HCT116 (cell line): ENCODE measurements at regions not wholly inside any gene's neighbourhood (a gene's known extent, or its start where the extent isn't known, plus 50 kb on each side); places are given as distances from the start of the nearest gene placed in this dataset.

Experiments
- ATAC-seq: fragments of 200-7000 bp; cut with Tn5 transposase; 2 replicates; pipeline ENCODE4 v1.9.1; 2020; ENCODE audit warnings: mild to moderate bottlenecking, moderate library complexity
- BruUV-seq: library from RNA; stranded (reverse); fragments of 400-500 nt; replicated peaks from 2 replicates; lab custom pipeline; 2021; lab: Mats Ljungman, UMichigan
- CTCF ChIA-PET: fragments of 300-600 bp; sonication (Branson Sonifier 250); formaldehyde crosslinking; loops from one replicate; lab custom pipeline; 2021; ENCODE audit warnings: antibody characterized with exemption; lab: Charles Lee
- POLR2A ChIA-PET: fragments of 300-600, 350-600 bp; sonication (Branson Sonifier 250); formaldehyde crosslinking; loops from one replicate; lab custom pipeline; 2021; ENCODE audit warnings: antibody characterized with exemption; lab: Charles Lee
- RAD21 ChIA-PET, 2 experiments: fragments of 300-600 bp; sonication (Branson Sonifier 250); formaldehyde crosslinking; loops; one replicate each; lab custom pipeline; 2023; ENCODE audit warnings: low total read pairs in 2 of 2; ENCODE audit not compliant: uncharacterized antibody in 2 of 2, unreplicated experiment in 2 of 2, low non-redundant PET in 1 of 2; lab: Charles Lee
- DNase-seq: peaks from one replicate; pipeline ENCODE4 v3.0.0-alpha.2; 2010; ENCODE audit warnings: low read depth, low spot score
- H2AFZ ChIP-seq: fragments of 200-600 bp; shearing (Covaris generic), sonication (generic); 2 replicates; pipeline ENCODE4 v1.6.1; 2017; ENCODE audit warnings: low read depth, mixed run types, mixed read lengths, antibody characterized with exemption, low read length; ENCODE audit not compliant: poor library complexity, severe bottlenecking
- H3K27ac ChIP-seq: 2 replicates; pipeline ENCODE4 v1.5.1; 2012; ENCODE audit warnings: low read depth, low read length
- H3K27me3 ChIP-seq: fragments of 200-600 bp; sonication (generic); 2 replicates; pipeline ENCODE4 v1.6.1; 2016; ENCODE audit warnings: mixed run types, low read length, mixed read lengths; ENCODE audit not compliant: insufficient read depth
- H3K36me3 ChIP-seq, 2 experiments: fragments of 200-500 bp in 1 of 2; fragments of 200-600 bp in 1 of 2; sonication (Bioruptor generic) in 1 of 2; sonication (generic) in 1 of 2; 2 replicates each; pipeline versions ENCODE4 v1.5.1 to v1.6.1; 2014 to 2016; ENCODE audit warnings: low read length in 2 of 2, inconsistent platforms in 1 of 2, mixed read lengths in 1 of 2, mixed run types in 1 of 2; ENCODE audit not compliant: insufficient read depth in 2 of 2, control insufficient read depth in 1 of 2
- H3K4me1 ChIP-seq, 2 experiments: fragments of 200-600 bp in 1 of 2; sonication (generic) in 1 of 2; 2 replicates each; pipeline versions ENCODE4 v1.5.1 to v1.6.1; 2012 to 2017; ENCODE audit warnings: low read length in 2 of 2, inconsistent platforms in 1 of 2, mild to moderate bottlenecking in 1 of 2, mixed read lengths in 1 of 2, mixed run types in 1 of 2, moderate library complexity in 1 of 2; ENCODE audit not compliant: insufficient read depth in 2 of 2, control insufficient read depth in 1 of 2
- H3K4me2 ChIP-seq: fragments of 200-600 bp; sonication (generic); 2 replicates; pipeline ENCODE4 v1.6.1; 2017; ENCODE audit warnings: mixed run types, low read length, mixed read lengths
- H3K4me3 ChIP-seq, 2 experiments: fragments of 200-600 bp in 1 of 2; sonication (generic) in 1 of 2; replicated peaks in 1 of 2; 2 replicates each; pipeline ENCODE4 v1.5.1; 2011 to 2016; ENCODE audit warnings: low read length in 2 of 2, control low read depth in 1 of 2, low read depth in 1 of 2, mild to moderate bottlenecking in 1 of 2, mixed read lengths in 1 of 2, mixed run types in 1 of 2
- H3K79me2 ChIP-seq: fragments of 200-600 bp; sonication (generic); 2 replicates; pipeline ENCODE4 v1.6.1; 2017; ENCODE audit warnings: mild to moderate bottlenecking, mixed run types, low read length, moderate library complexity, mixed read lengths; ENCODE audit not compliant: insufficient read depth
- H3K9ac ChIP-seq: fragments of 200-600 bp; sonication (generic); 2 replicates; pipeline ENCODE4 v1.6.1; 2016; ENCODE audit warnings: low read length, mixed read lengths
- H3K9me2 ChIP-seq: fragments of 200-600 bp; sonication (generic), shearing (Covaris generic); 2 replicates; pipeline ENCODE4 v1.6.1; 2017; ENCODE audit warnings: mixed run types, mild to moderate bottlenecking, moderate library complexity; ENCODE audit not compliant: insufficient read depth
- H3K9me3 ChIP-seq, 2 experiments: fragments of 200-500 bp in 1 of 2; fragments of 200-600 bp in 1 of 2; sonication (Bioruptor generic) in 1 of 2; sonication (generic) in 1 of 2; 2 replicates each; pipeline ENCODE4 v1.6.1; 2014 to 2017; ENCODE audit warnings: low read length in 2 of 2, mixed read lengths in 2 of 2, inconsistent platforms in 1 of 2, low read depth in 1 of 2, mild to moderate bottlenecking in 1 of 2, mixed run types in 1 of 2, moderate library complexity in 1 of 2; ENCODE audit not compliant: control insufficient read depth in 1 of 2, insufficient read depth in 1 of 2
- H4K20me1 ChIP-seq: fragments of 200-600 bp; sonication (generic), shearing (Covaris generic); 2 replicates; pipeline ENCODE4 v1.6.1; 2017; ENCODE audit warnings: mixed run types, mild to moderate bottlenecking, moderate library complexity; ENCODE audit not compliant: insufficient read depth
- CBX3 ChIP-seq: IDR thresholded peaks from 2 replicates; pipeline ENCODE4 v1.6.1; 2012; ENCODE audit warnings: low read depth
- EGR1 ChIP-seq: IDR thresholded peaks from 2 replicates; pipeline ENCODE4 v1.6.1; 2012; ENCODE audit warnings: low read depth
- ELF1 ChIP-seq: IDR thresholded peaks from 2 replicates; pipeline ENCODE4 v1.6.1; 2012; ENCODE audit warnings: low read depth, borderline replicate concordance
- FOSL1 ChIP-seq: IDR thresholded peaks from 2 replicates; pipeline ENCODE4 v1.6.1; 2012; ENCODE audit warnings: low read depth
- MAX ChIP-seq: IDR thresholded peaks from 2 replicates; pipeline ENCODE4 v1.6.1; 2012
- POLR2AphosphoS5 ChIP-seq: IDR thresholded peaks from 2 replicates; pipeline ENCODE4 v1.6.1; 2011; ENCODE audit warnings: mild to moderate bottlenecking, low read depth, low read length, moderate library complexity
- RAD21 ChIP-seq: IDR thresholded peaks from 2 replicates; pipeline ENCODE4 v1.6.1; 2012; ENCODE audit warnings: low read depth, mild to moderate bottlenecking
- REST ChIP-seq: IDR thresholded peaks from 2 replicates; pipeline ENCODE4 v1.6.1; 2012; ENCODE audit warnings: low read depth
- SIN3A ChIP-seq: IDR thresholded peaks from 2 replicates; pipeline ENCODE4 v1.6.1; 2012; ENCODE audit warnings: low read depth
- SP1 ChIP-seq: IDR thresholded peaks from 2 replicates; pipeline ENCODE4 v1.6.1; 2012; ENCODE audit warnings: low read depth
- TCF7L2 ChIP-seq: IDR thresholded peaks from 2 replicates; pipeline ENCODE4 v1.7.0; 2011; ENCODE audit warnings: borderline replicate concordance, inconsistent platforms; ENCODE audit not compliant: insufficient read depth, insufficient read length; ENCODE audit errors: extremely low read depth
- YY1 ChIP-seq: IDR thresholded peaks from 2 replicates; pipeline ENCODE4 v1.6.1; 2011; ENCODE audit warnings: low read length, low read depth, moderate library complexity, mild to moderate bottlenecking; ENCODE audit not compliant: insufficient replicate concordance; ENCODE audit errors: extremely low read depth
- ZFX ChIP-seq: fragments of 450-650 bp; IDR thresholded peaks from 2 replicates; pipeline ENCODE4 v1.6.1; 2017
- intact Hi-C: fragments of 100-400 bp; cut with micrococcal nuclease; formaldehyde crosslinking; loops from 2 replicates; pipeline ENCODE4 v1.10.0; 2022

DNA sequence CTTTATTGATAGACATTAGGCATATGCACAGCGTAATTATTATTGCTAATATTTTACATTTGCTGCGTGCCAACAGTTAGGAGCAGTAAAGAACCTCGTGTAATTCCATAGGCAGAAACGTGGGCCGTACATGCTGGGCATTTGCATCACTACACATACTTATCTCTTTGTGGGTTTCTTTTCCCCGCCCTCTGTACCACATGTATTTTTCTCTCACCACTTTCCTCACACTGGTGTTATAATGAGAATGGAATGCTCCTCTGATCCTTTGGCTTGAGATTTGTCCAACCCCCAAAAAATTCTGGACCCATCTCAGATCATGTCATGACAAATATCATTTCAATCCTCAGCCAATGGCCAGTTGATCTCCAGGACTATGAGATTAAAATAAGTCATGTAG lies 1952.6 kb upstream of the WWC1 start:
- ChIA-PET RAD21 (no interaction called here), POLR2A (no interaction called here), CTCF (no interaction called here)
- no peaks in the 10 kb centered on the region for H4K20me1 ChIP-seq
- no peaks in the 10 kb centered on the region for H3K27me3 ChIP-seq
- H3K9ac ChIP-seq, result no peak overlapping the region
- intact Hi-C loops, result no loop called here
- DNase-seq, result no peak
- H3K9me2 ChIP-seq, result no peaks in the 10 kb centered on the region
- no peak overlapping the region for H3K4me3 ChIP-seq
- no peaks in the 10 kb centered on the region for H3K79me2 ChIP-seq
- BruUV-seq, result no TSS peak
- no peaks in the 10 kb centered on the region for H3K4me1 ChIP-seq
- no peak for TF ChIP-seq REST
- H3K9me3 ChIP-seq, result peaks cover 12 to 22% of the 10 kb centered on the region in 2 experiments; a peak in 2 of 4 replicates
- ATAC-seq, result no peak
- no peak overlapping the region for H2AFZ ChIP-seq
- no peaks in the 10 kb centered on the region for H3K36me3 ChIP-seq
- no peak overlapping the region for H3K4me2 ChIP-seq
- H3K27ac ChIP-seq, result no peak overlapping the region

- TF ChIP-seq SIN3A (no peak), TCF7L2 (no peak), POLR2AphosphoS5 (no peak), REST (no peak), FOSL1 (no peak), ELF1 (no peak), RAD21 (no peak), ZFX (no peak), SP1 (no peak), MAX (no peak), EGR1 (no peak), YY1 (no peak), CBX3 (no peak)
- no peaks in the 10 kb centered on the region for H3K4me1 ChIP-seq
- BruUV-seq, result no TSS peak
- H3K9me3 ChIP-seq, result peaks cover 12 to 22% of the 10 kb centered on the region in 2 experiments; a peak in 2 of 4 replicates
- no peaks in the 10 kb centered on the region for H4K20me1 ChIP-seq
- DNase-seq, result no peak
- no peaks in the 10 kb centered on the region for H3K9me2 ChIP-seq
- H3K27ac ChIP-seq, result no peak overlapping the region
- H3K79me2 ChIP-seq, result no peaks in the 10 kb centered on the region
- no peaks in the 10 kb centered on the region for H3K27me3 ChIP-seq
- H3K36me3 ChIP-seq, result no peaks in the 10 kb centered on the region
- RAD21 ChIA-PET, result no interaction called here
- CTCF ChIA-PET, result no interaction called here
- intact Hi-C loops, result no loop called here
- no peak overlapping the region for H3K4me2 ChIP-seq
- H3K4me3 ChIP-seq, result no peak overlapping the region
- POLR2A ChIA-PET, result no interaction called here
- no peak overlapping the region for H2AFZ ChIP-seq
- H3K9ac ChIP-seq, result no peak overlapping the region
- no peak for ATAC-seq
These were observed 1951.4 kb upstream of the WWC1 start for GRCh38 chr5:166340039-166340438.
